ENCODE measurements at regions not wholly inside any gene's neighbourhood (a gene's known extent, or its start where the extent isn't known, plus 50 kb on each side); places are given as distances from the start of the nearest gene placed in this dataset.
"Not testable (repeated sequence)": the region's sequence is repeated elsewhere in the genome, so short reads cannot be mapped to it uniquely, and the experiment has no call there.

GRCh38 chr4:60905162-60905561, 295.0 kb upstream of the ADGRL3 start:
- in situ Hi-C loops (cut with HindIII; ENCODE audit: low pct_ligation_motif_present, low sequenced_read_pairs), result no loop called here
- H3K27me3 ChIP-seq (replicated peaks), result no peaks in the 10 kb centered on the region
- DNase-seq, result no peak
- no peak overlapping the region for H3K4me3 ChIP-seq (ENCODE audit: low read depth, low read length)
- TF ChIP-seq CTCF (IDR thresholded peaks at IDR 0.05; ENCODE audit: low read depth, low read length, missing control alignments), result no peak
- H3K27ac ChIP-seq, result no peak overlapping the region
- H3K36me3 ChIP-seq (replicated peaks), result no peaks in the 10 kb centered on the region

DNA sequence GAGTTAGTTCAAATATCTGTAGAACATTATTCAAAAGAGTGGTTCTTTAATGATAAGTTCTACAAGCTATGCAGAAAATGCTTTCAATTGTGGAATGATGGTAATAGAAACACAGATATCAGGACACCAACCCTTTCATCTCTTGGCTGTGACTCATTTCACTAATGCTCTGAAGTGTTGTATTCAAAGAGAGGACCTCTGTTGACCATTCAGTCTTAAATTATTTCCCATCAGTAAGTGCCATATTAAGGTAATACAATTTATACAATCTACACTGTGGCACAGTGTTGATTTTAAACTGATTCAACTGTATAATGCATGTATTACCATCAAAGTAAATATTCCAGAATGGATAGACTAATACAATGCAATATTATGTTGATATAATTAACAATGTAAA, 289.0 kb upstream of the ADGRL3 start:
- no peak for TF ChIP-seq CTCF (IDR thresholded peaks at IDR 0.05; ENCODE audit: low read depth, low read length, missing control alignments)
- no peaks in the 10 kb centered on the region for H3K27me3 ChIP-seq (replicated peaks)
- no peak for DNase-seq
- H3K27ac ChIP-seq, result no peak overlapping the region
- H3K36me3 ChIP-seq (replicated peaks), result no peaks in the 10 kb centered on the region
- H3K4me3 ChIP-seq (ENCODE audit: low read depth, low read length), result no peak overlapping the region
- in situ Hi-C loops (cut with HindIII; ENCODE audit: low pct_ligation_motif_present, low sequenced_read_pairs), result no loop called here

GRCh38 chr4:60913002-60913401, 287.1 kb upstream of the ADGRL3 start:
- no peaks in the 10 kb centered on the region for H3K27me3 ChIP-seq (replicated peaks)
- in situ Hi-C loops (cut with HindIII; ENCODE audit: low pct_ligation_motif_present, low sequenced_read_pairs), result no loop called here
- no peaks in the 10 kb centered on the region for H3K36me3 ChIP-seq (replicated peaks)
- no peak for DNase-seq
- H3K27ac ChIP-seq, result no peak overlapping the region
- TF ChIP-seq CTCF (IDR thresholded peaks at IDR 0.05; ENCODE audit: low read depth, low read length, missing control alignments), result no peak
- H3K4me3 ChIP-seq (ENCODE audit: low read depth, low read length), result no peak overlapping the region

- no peak for TF ChIP-seq CTCF (IDR thresholded peaks at IDR 0.05; ENCODE audit: low read depth, low read length, missing control alignments)
- Histone ChIP-seq H3K27me3 (replicated peaks) (no peaks in the 10 kb centered on the region), H3K4me3 (ENCODE audit: low read depth, low read length) (no peak overlapping the region), H3K27ac (no peak overlapping the region), H3K36me3 (replicated peaks) (no peaks in the 10 kb centered on the region)
- in situ Hi-C loops (cut with HindIII; ENCODE audit: low pct_ligation_motif_present, low sequenced_read_pairs), result no loop called here
- no peak for DNase-seq
These were observed 286.5 kb upstream of the ADGRL3 start for GRCh38 chr4:60913671-60914070.

GRCh38 chr4:60921735-60922134, 278.4 kb upstream of the ADGRL3 start:
- in situ Hi-C loops (cut with HindIII; ENCODE audit: low pct_ligation_motif_present, low sequenced_read_pairs); H3K36me3 ChIP-seq (replicated peaks); H3K27ac ChIP-seq; H3K27me3 ChIP-seq (replicated peaks); DNase-seq; H3K4me3 ChIP-seq (ENCODE audit: low read depth, low read length): not testable (repeated sequence)

DNA sequence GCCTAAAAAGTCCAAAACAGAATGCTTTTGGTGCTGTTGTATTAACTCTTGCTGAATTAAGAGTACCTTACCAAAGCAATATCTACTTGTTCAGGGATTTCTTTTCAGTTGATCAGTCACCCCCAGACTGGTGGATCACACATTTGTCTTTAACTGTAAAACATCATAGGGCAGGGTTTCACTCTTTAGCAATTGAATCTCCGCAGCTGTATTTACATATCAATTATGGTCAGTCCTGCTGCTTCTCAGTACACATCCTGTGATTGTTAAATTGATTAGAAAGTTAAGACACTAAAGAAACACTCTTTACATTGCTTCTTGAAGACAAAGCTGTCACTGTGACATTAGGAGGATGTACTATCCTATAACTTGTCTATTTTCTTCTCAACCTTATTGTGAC, 277.1 kb upstream of the ADGRL3 start:
- Histone ChIP-seq H3K4me3 (ENCODE audit: low read depth, low read length) (no peak overlapping the region), H3K36me3 (replicated peaks) (no peaks in the 10 kb centered on the region), H3K27ac (no peak overlapping the region), H3K27me3 (replicated peaks) (no peaks in the 10 kb centered on the region)
- no peak for TF ChIP-seq CTCF (IDR thresholded peaks at IDR 0.05; ENCODE audit: low read depth, low read length, missing control alignments)
- in situ Hi-C loops (cut with HindIII; ENCODE audit: low pct_ligation_motif_present, low sequenced_read_pairs), result no loop called here
- no peak for DNase-seq
